ENCODE measurements at regions not wholly inside any gene's neighbourhood (a gene's known extent, or its start where the extent isn't known, plus 50 kb on each side); places are given as distances from the start of the nearest gene placed in this dataset.

DNA sequence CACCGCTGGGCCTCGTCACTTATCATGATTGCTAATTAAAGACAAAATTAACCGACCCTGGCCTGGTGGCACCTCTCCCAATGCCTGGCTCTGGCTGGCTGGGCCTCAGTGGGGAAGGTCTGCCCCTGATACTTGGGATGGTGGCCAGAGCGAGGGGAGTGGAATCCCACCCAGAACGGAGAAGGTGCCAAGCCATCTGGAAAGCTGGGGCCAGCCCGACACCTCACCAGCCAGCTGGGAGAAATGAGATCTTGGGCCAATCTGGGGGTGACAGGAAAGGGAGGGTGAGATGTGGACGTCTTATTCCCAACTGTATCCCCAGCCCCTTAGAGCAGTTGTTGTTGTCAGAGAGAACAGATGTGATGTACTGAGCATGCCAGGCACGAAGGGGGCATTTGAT, 215.0 kb upstream of the PWP1 start:
- H2AFZ ChIP-seq = no peak overlapping the region
- no peak overlapping the region for H3K4me3 ChIP-seq (ENCODE audit: low read depth, low read length)
- H3K27me3 ChIP-seq (ENCODE audit: control insufficient read depth, insufficient read depth, low read length) = no peaks in the 10 kb centered on the region
- TF ChIP-seq, protein P1, sequence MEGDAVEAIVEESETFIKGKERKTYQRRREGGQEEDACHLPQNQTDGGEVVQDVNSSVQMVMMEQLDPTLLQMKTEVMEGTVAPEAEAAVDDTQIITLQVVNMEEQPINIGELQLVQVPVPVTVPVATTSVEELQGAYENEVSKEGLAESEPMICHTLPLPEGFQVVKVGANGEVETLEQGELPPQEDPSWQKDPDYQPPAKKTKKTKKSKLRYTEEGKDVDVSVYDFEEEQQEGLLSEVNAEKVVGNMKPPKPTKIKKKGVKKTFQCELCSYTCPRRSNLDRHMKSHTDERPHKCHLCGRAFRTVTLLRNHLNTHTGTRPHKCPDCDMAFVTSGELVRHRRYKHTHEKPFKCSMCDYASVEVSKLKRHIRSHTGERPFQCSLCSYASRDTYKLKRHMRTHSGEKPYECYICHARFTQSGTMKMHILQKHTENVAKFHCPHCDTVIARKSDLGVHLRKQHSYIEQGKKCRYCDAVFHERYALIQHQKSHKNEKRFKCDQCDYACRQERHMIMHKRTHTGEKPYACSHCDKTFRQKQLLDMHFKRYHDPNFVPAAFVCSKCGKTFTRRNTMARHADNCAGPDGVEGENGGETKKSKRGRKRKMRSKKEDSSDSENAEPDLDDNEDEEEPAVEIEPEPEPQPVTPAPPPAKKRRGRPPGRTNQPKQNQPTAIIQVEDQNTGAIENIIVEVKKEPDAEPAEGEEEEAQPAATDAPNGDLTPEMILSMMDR (IDR thresholded peaks at IDR 0.05) = no peak
- H3K4me1 ChIP-seq = peaks cover 26% of the 10 kb centered on the region
- H3K9me3 ChIP-seq (ENCODE audit: control insufficient read depth, low read length) = no peaks in the 10 kb centered on the region
- no peaks in the 10 kb centered on the region for H3K36me3 ChIP-seq (ENCODE audit: control insufficient read depth, insufficient read depth, low read length)
- H3K79me2 ChIP-seq = peaks cover 66% of the 10 kb centered on the region
- H3K9ac ChIP-seq = no peak overlapping the region
- no peak overlapping the region for H3K4me2 ChIP-seq (ENCODE audit: low read length)
- no peak overlapping the region for H3K27ac ChIP-seq

DNA sequence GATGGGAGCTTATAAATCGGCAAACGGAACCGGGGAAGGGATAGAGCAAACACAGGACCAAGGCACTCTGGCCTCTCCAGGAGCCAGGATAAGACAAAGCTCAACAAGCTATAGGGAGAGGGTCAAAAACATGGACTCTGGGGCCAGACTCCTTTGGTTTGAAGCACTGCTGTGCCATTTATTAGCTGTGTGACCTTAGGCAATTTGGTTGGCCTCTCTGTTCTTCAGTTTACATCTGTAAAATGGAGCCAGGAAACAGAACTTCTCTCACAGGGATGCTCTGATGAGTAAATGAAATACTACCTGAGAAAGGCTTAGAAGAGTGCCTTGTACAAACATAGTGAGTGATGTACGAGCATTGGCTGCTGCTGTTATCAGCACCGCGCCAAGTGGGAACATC, 213.3 kb upstream of the PWP1 start:
- no peak overlapping the region for H3K27ac ChIP-seq
- no peak overlapping the region for H3K4me2 ChIP-seq (ENCODE audit: low read length)
- no peak overlapping the region for H3K9ac ChIP-seq
- no peaks in the 10 kb centered on the region for H3K27me3 ChIP-seq (ENCODE audit: control insufficient read depth, insufficient read depth, low read length)
- H3K36me3 ChIP-seq (ENCODE audit: control insufficient read depth, insufficient read depth, low read length) = no peaks in the 10 kb centered on the region
- H3K4me1 ChIP-seq = peaks cover 35% of the 10 kb centered on the region
- peaks cover 83% of the 10 kb centered on the region for H3K79me2 ChIP-seq
- TF ChIP-seq, protein P1 (IDR thresholded peaks at IDR 0.05) = no peak
- H3K9me3 ChIP-seq (ENCODE audit: control insufficient read depth, low read length) = no peaks in the 10 kb centered on the region
- H3K4me3 ChIP-seq (ENCODE audit: low read depth, low read length) = no peak overlapping the region
- no peak overlapping the region for H2AFZ ChIP-seq

DNA sequence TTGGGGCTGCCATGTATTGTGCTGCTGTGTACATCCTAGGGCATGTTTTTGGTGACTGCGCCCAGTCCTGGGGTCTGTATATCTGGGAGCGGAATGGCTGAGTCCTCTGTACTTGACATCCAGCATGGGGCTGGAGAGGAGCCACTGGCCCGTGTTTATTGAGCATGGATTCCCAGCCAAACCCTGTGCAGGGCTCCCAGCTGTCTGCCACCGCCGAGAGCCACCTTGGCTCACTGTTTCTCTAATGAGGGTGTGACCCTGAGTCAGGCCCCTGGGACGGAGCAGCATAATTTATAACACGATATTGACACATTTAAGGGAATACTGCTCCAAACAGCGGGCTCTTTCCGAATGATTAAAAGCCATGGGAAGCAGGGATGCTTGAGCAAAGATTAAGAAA, 211.5 kb upstream of the PWP1 start:
- Histone ChIP-seq H3K9me3 (ENCODE audit: control insufficient read depth, low read length) (no peaks in the 10 kb centered on the region), H3K27me3 (ENCODE audit: control insufficient read depth, insufficient read depth, low read length) (no peaks in the 10 kb centered on the region), H3K27ac (no peak overlapping the region), H3K36me3 (ENCODE audit: control insufficient read depth, insufficient read depth, low read length) (no peaks in the 10 kb centered on the region), H3K4me2 (ENCODE audit: low read length) (no peak overlapping the region), H3K4me3 (ENCODE audit: low read depth, low read length) (no peak overlapping the region), H3K4me1 (peaks cover 29% of the 10 kb centered on the region), H2AFZ (no peak overlapping the region), H3K9ac (no peak overlapping the region), H3K79me2 (peaks cover 90% of the 10 kb centered on the region)
- TF ChIP-seq, protein P1 (IDR thresholded peaks at IDR 0.05) = no peak

DNA sequence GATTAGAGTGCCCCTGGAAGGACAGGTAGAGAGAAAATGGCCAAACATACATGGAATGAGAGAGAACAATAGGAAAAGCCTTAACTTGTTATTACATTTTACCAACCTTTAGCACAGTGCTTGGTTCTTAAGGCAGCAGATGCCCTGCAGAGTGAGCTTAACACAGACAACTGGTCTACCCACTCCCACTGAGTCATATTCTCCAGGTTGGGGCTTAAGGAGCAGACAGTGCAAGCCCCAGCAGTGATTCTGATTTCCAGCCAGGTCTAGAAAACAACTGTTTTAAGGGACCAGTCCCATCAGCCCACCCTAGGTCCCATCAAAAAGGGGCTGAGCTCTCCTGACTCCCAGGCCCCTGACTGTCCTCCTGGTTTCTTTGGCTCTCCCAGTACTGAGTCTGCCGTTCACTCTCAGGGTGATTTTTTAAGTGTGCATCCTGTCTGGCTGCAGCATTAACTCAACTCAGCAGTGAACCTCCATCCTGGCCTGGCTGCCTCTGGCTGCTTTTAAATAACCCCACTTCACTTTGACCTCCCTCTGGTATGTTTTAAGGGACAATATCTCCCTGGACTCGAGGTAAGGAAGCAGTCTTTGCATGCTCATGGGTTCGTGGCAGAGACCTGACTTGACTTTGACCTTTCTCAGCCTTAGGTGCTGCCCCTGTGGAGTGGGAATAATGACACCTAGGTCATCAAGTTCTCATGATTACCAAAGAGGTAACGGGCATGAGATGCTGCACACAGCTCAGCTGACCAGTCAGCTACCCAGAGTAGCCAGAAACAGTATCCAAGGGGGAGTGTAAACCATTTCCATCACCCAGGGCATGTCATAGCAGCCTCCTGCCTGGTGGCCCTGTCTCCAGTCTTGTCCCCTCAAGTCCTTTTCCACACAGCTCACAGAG, 210.7 kb upstream of the PWP1 start:
- Histone ChIP-seq H3K4me1 (peaks cover 30% of the 10 kb centered on the region), H3K79me2 (peaks cover 92% of the 10 kb centered on the region), H3K27ac (no peak overlapping the region), H2AFZ (no peak overlapping the region), H3K36me3 (ENCODE audit: control insufficient read depth, insufficient read depth, low read length) (no peaks in the 10 kb centered on the region), H3K9ac (no peak overlapping the region), H3K9me3 (ENCODE audit: control insufficient read depth, low read length) (no peaks in the 10 kb centered on the region), H3K27me3 (ENCODE audit: control insufficient read depth, insufficient read depth, low read length) (no peaks in the 10 kb centered on the region), H3K4me2 (ENCODE audit: low read length) (no peak overlapping the region), H3K4me3 (ENCODE audit: low read depth, low read length) (no peak overlapping the region)
- TF ChIP-seq, protein P1 (IDR thresholded peaks at IDR 0.05) = no peak

DNA sequence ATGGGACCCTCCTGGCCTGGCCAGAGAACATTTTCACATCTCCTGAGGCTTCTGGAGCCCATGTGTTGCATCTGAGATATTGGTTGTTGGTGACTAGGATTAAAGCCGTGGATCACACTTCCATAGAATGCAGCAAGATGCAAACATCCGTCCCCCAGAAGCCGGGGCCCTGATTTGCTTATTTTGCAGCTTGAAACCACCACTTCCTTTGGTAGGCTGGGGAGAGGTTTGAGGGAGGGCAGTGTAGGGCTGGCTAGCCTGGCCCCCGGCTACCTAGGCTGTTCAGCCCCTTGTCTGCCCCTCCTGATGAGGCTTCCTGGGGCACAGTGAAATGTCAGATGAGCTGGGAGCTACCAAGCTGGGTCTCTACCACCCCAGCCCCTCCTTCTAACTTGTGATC, 209.7 kb upstream of the PWP1 start:
- no peak overlapping the region for H3K4me3 ChIP-seq (ENCODE audit: low read depth, low read length)
- H2AFZ ChIP-seq = no peak overlapping the region
- H3K4me1 ChIP-seq = peaks cover 31% of the 10 kb centered on the region
- no peaks in the 10 kb centered on the region for H3K36me3 ChIP-seq (ENCODE audit: control insufficient read depth, insufficient read depth, low read length)
- H3K27me3 ChIP-seq (ENCODE audit: control insufficient read depth, insufficient read depth, low read length) = no peaks in the 10 kb centered on the region
- H3K4me2 ChIP-seq (ENCODE audit: low read length) = no peak overlapping the region
- H3K9ac ChIP-seq = no peak overlapping the region
- peaks cover 91% of the 10 kb centered on the region for H3K79me2 ChIP-seq
- TF ChIP-seq, protein P1 (IDR thresholded peaks at IDR 0.05) = no peak
- H3K9me3 ChIP-seq (ENCODE audit: control insufficient read depth, low read length) = no peaks in the 10 kb centered on the region
- no peak overlapping the region for H3K27ac ChIP-seq
